HG03045 (cell line): ENCODE measurements at regions not wholly inside any gene's neighbourhood (a gene's known extent, or its start where the extent isn't known, plus 50 kb on each side); places are given as distances from the start of the nearest gene placed in this dataset.
"Not testable (repeated sequence)": the region's sequence is repeated elsewhere in the genome, so short reads cannot be mapped to it uniquely, and the experiment has no call there.

ENCODE experiments used
- ATAC-seq: cut with Tn5 transposase; IDR thresholded peaks from one replicate; pipeline ENCODE4 v1.9.1; 2021; ENCODE audit warnings: mild to moderate bottlenecking, moderate library complexity; ENCODE audit not compliant: unreplicated experiment

DNA sequence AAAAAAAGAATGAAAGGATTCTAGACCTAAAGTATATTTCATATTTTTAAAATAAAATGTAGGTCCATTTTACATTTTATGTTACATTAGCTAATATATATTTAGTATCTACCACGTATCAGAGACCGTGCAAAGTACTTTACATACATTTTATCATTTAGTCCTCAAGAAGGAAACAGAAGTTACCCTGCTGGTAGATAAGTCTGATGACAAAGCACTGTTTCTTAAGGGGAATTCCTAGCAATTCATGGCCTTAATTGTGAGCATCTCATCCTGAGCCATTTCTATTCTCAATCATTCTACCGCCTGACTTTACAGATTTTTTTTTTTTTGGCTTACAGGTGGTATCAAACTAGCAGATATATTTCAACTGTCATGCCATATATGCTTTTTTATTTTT is 367.7 kb downstream of the PRELID2 start:
- ATAC-seq, result no peak

DNA sequence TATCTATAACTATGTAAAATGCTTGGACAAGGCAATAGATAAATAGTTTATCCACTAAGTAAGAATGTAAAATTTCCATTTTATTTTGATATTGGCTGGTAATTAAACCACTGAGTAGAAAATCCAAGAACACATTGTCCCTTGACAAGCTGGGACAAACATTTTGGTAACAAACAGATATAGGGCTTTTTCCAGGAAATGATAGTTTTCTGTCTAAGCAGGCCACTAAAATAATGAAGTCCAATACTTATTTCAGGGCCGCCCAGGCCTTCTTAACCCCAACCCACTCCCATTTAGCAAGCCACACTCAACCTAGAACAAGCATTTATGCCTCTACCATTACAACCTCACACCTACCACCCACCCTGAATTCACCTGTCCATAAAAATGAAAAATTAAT is 368.6 kb downstream of the PRELID2 start:
- ATAC-seq, result no peak

DNA sequence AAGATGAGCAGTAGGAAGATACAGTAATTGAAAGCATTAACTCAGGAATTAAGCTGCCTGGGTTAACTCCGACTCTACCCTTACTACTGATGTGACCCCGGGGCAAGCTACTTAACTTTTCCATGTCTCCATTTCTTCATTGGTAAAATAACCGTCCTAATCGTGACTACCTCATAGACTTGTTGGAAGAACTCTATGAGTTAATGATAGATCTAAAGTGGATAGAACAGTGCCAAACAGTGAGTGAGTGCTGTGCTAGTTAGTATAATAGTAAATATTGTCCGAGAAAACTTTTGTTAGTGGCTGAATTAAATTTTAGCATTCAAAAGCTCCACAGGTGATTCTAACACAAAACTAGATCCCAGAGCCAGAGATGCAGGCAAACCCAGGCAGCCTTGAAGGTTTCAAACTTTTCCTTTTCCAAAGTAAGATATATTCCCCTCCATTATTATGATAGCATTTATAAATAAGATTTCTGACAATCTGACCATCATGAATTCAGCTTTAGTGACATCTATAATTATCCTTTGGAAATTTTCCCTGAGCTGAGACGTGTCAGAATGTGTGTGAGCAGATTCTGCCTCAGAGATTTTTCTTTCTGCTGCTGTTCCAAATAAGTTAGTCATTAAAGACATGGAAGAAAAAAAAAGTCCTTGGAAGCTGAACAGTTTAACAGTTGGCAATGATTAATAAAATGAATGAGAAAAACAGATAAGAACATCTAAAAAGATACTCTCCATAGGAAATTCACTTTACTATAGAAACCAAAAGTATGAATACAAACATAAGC is 369.5 kb downstream of the PRELID2 start:
- no peak for ATAC-seq

DNA sequence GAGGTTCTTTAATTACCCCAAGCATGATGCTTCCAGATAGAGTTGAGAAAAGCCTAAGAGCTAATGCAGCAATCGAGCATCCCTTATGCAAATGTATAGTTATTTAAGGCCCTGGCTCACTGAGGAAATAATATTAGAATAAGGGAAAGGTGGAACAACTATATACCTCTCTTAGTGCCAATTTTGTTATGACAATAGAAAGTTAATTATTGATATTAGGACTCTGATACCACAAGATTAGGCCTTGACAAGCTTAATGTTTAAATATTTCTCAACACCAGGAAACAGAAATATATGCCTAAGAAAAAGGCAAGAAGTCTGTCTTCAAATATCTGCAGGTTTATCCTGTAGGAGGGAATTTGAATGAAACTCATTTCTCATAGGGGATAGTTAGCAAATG is 371.0 kb downstream of the PRELID2 start:
- no peak for ATAC-seq

DNA sequence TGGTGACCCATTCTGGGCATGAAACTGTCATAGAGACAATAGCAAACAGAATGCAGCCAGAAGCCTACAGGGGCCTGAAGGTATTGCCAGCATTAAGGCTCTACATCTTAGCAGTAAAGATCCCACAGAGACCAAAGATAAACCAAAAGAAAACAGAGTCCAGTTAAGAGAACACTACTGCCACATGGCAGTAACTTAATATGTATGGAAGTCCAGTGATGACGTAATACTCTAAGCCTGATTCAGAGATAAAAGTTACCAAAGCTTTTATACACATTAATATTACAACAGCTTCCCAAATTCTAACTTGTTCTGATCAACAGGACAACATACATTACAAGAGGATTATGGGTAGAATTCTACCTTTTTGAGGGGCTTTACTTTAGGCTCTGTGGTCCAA is 371.5 kb downstream of the PRELID2 start:
- no peak for ATAC-seq

DNA sequence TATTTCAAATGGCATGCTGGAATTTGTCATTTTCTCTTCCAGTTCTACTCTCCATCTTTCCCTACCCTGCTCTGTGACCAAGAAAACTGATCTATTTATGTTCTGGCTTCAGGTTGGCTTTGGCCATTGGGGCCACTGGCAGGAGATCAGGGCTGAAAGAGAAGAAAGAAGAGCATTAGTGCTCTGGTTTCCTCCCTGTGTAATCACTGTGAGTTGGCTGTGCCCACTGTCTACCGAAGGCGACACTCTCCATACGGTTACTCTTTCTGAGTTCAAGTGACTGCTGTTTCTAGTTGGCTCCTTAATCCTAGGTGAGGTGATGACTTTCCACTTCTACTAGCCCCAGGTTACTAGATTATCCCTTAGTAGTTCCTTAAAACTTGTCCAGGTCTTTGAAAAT is 372.6 kb downstream of the PRELID2 start:
- no peak for ATAC-seq

DNA sequence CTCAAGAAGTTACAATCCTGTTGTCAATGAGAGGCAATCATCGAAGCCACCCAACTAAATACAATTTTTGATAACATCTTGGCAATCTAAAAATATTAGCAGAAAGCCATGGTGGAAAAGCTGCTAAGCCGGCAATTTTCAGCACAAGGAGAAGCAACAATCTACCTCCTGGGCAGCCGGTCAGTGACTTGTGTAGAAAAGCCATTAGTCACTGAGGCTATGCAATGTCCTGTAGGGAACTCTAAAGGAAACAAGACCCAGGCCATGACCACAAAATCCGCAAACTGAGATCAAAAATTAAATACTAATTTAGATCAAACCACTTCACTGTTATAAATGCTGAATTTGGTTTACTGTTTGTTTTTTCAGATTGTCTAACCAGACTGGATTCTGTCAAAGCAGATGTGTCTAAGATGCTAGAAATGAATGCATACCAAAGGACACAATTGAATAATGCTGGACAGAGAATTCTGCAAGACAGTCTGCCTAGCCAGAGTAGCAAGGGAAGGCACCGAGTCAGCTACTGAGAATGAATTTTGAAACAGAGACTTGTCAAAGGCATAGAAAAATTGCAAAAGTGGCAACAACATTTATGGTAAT is 384.8 kb downstream of the PRELID2 start:
- ATAC-seq, result no peak

DNA sequence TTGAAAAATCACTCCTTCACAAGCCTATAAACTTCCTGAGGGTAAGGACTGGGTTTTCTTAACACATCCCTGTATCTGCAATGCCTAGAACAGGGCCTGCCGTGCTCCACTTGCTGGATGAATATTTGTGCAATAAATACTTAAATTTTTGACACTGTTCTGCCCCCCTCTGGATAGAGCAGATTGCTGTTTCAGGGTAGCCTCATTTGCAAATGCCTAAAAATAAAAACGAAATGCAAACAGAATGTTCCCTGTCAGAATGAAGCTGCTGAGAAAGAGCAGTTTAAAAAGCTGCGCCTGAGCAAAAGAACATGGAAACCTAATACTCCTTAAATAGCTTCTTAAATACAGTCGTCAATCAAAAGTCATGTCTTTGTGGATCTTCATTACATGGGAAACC is 385.3 kb downstream of the PRELID2 start:
- ATAC-seq, result no peak

DNA sequence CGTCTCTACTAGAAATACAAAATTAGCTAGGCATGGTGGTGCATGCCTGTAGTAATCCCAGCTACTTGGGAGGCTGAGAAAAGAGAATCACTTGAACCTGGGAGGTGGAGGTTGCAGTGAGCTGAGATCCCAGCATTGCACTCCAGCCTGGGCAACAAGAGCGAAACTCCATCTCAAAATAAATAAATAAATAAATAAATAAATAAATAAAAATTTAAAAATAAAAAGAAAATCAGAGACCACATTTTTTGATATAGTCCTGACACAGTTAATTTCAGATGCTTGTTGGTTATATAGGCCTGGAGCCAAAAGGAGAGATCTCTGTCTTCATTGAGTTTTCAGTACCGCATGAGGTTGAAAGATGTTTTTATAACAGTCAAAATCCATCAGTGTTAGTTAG is 388.3 kb downstream of the PRELID2 start:
- ATAC-seq, result not testable (repeated sequence)

DNA sequence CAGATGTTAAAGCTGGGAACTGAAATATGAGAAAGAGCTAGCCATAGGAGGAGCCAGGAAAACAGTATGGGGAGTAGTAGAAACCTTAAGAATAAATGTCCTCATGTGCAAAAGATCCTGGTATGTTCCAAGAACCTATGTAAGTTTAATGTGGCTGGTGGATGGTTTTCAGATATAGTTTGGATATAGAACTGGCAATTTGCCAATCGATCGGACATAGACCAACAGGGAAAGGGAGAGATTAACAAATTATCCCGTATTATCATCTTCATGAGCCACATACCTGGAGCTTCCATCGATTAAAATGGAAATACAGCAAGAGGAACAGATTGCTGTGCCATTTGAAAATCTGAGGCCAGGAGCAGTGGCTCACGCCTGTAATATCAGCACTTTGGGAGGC is 388.7 kb downstream of the PRELID2 start:
- no peak for ATAC-seq

DNA sequence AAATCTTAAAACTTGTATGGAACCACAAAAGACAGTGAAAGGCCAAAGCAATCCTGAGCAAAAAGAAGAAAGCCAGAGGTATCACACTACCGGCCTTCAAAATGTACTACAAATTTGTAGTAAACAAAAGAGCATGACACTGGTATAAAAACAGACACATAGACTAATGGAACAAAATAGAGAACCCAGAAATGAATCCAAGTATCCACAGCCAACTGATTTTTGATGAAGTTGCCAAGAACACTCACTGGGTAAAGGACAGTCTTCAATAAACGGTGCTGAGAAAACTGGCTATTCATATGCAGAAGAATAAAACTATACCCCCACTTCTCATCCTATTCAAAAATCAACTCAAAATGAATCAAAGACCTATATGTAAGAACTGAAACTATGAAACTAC is 390.1 kb downstream of the PRELID2 start:
- ATAC-seq, result no peak

DNA sequence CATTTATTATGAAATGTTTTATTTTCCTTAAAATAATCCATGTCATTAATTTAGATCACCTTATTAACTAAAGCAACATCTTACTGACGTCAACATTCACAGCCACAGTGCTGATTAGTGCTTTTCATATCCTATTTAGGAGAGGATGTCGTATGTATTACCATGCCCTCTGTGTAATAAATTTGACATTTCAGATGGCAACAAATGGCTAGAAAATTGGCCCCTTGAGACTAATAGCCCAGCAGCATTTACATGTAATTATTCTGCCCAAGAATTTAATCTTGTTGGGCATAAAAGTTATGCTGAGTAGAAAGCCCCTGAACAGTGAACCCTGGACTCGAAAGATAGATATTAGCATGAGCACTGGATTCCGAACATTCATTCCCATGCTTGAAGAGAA is 391.2 kb downstream of the PRELID2 start:
- no peak for ATAC-seq

DNA sequence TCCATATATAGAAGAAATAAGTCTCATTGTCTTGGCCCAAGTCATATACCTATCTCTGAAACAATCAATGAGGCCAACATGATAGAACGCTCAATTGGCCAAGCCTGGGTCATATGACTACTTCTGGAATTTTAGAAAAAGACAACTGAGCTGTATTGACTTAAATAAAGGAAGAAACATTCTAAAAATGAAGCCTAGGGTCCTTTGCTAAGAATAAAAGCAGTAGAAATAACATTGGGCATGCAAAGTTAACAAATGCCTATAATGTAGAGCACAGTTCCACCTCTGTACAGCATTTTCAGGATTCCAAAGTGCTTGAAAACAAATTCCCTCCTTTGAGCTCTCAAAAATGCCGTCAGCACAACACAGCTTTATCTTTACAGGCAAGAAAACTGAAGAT is 391.8 kb downstream of the PRELID2 start:
- no peak for ATAC-seq

DNA sequence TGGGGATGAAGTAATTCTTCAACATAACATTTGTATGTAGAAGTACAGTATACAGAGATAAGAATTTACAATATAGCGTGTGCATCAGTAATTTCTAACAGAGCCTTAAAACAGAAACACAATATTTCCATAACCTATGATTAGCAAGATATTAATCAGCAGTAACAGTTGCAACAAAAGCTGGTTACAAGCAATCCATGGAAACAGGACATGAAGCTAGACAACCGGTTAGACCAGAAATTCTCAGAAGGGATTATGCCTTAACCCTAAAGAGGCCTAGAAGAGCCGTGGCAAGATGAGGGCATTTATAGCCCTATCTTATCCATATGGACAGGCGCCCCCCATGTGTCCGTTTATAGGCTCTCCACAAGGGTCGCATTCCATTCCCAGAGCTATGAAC is 392.5 kb downstream of the PRELID2 start:
- ATAC-seq, result not testable (repeated sequence)

DNA sequence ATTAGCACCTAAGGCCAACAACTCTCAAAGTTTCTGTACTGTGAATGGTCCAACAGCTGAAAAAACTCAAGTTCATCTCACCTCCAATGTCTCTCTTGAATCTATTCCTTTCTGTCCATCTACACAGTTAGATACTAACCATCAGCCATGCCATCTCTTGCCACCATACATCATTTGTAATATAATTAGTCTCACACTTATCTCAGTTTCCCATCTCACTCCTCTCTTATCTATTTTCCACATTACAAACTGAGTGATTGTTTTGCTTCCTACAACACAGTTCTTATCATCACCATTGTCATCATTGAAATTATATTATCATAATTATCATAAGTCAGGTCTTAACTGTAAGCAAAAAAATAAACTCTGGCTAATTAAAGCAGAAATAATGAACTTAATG is 393.9 kb downstream of the PRELID2 start:
- no peak for ATAC-seq

DNA sequence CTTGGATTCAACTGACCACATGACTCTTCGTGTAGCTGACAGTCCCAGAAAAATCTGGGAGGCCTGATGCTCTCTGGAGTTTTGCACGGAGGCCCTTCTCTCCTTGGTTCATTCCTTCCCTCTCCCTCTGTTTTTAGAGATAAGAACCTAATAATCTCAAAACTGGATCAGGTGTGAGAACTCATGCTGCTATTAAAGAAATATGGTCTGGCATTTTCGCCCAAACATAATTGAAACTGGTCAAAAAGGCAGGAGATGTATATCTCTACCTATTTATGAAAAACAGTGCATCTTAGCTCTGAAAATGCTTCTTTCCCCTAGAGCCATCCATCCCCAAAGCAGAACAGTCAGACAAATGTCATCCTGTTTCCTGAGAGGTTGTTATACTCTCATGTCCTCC is 397.5 kb downstream of the PRELID2 start:
- no peak for ATAC-seq

DNA sequence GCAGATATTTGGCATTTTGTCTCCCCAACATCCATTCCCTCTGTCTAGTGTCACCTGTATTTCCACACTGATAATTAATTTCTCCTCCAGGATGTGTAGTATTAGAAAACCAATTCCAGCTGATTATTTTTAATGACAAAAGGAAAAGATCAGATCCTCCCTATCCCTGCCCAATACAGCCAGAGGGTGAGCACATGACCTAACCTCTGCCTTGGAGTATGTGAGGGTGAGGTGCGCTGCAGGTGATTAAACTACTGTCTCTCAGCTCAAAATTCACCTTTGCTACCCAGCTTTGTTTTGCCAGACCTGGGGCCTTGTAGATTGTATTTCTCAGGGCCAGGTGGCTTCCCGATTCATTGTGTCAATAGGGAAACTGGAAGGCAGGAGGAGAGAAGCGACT is 402.1 kb downstream of the PRELID2 start:
- no peak for ATAC-seq

DNA sequence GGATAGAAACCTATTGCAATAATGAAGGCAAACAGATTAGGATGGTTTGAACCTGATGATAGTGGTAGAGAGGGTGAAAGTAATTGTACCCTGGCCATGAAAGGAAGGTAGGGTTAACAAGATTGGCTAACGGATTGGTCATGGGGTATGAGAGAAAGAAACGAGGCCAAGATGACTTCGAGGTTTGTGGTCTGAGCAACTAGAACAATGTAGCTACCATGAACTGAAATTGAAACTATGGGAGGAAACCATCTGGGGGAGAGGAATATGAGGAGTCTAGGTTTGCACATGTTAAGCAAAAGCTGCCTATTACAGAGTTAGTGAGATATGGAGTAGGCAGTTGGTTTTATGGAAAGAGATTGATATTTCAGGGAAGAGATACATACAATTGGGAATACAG is 406.0 kb downstream of the PRELID2 start:
- ATAC-seq, result no peak

DNA sequence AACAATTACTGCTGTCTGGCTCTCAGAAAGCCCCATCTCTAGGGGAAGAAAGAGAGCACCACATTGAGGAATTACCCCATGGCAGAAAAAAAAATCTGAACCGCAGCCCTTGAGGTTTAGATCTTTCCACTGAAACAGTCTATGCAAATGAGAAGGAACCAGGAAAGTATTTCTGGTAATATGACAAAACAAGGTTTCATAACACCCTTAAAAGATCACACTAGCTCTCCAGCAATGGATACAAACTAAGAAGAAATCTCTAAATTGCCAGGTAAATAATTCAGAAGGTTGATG is 427.1 kb downstream of the PRELID2 start:
- ATAC-seq, result peak; percentile 68

DNA sequence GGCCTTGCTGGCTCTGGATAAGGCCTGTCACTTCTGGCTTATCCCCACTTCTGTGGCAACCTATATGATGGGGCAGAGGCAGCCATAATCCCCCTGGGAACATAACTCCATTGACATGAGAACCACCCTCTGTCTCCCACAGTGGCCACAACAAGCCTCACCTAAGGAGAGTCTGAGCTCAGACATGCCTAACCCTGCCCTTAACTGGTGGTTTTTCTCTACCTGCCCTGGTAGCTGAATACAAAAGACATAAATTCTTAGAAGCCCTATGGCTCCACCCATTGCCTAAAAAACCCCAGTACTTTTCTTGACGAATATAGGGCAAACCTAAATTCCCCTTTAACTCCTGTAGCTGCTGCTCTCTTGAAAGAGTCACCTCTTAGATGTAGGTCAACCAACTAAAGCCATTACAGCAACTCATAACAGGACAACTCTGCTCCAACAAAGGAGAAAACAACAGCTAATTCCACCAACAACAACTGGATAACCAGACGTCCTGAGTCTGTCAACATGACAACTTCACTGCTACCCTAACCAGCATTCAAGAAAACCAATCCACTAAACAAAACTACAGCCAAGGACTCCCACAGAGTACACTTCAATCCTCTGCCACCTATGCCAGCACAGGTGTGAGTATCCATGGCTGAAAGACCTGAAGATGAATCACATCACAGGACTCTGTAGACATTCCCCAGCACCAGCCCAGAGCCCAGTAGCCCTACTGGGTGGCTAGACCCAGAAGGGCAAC is 427.7 kb downstream of the PRELID2 start:
- peak; percentile 75 for ATAC-seq

DNA sequence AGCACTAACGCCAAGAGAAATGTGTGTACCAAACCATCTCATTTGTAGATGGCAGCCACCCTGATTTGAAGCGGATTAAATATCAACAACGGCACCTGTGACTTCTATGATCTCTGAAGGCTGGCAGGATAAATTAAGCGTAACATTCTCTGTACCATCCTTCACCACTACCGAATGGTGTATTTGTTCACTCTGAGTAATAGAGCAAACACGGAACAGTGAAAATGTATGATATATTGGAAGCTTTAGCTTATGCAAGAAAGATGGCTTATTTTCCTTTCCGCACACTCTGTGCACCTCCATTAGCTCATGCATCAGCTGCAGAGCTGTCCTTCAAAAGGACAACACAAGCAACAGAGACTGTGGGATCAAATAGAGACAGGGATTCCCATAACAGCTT is 431.1 kb downstream of the PRELID2 start:
- no peak for ATAC-seq

DNA sequence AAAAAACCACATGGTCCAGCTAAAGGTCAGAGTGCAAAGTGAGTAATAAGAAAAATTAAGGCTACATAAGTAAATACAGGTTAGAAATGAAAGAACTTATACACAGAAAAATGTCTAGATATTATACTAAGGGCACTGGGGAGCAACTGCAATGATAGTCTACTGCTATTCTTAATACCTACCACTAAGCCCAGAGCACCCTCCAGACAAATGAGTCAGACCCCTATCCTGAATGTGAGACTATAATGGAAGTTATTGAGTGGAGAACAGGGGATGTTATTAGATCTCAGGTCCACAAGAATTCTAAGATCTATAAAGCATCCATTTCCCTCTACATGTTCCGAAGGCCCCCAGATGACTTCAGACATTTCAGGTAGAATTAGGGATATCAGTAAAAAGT is 438.3 kb downstream of the PRELID2 start:
- ATAC-seq, result no peak
